GM12878 (cell line): ENCODE measurements at regions not wholly inside any gene's neighbourhood (a gene's known extent, or its start where the extent isn't known, plus 50 kb on each side); places are given as distances from the start of the nearest gene placed in this dataset.

Experiments
- ATAC-seq: fragments of 200-7000 bp; cut with Tn5 transposase; 3 replicates; pipeline ENCODE4 v1.9.1; 2020; ENCODE audit warnings: mild to moderate bottlenecking, moderate library complexity
- BruUV-seq: library from RNA; stranded (reverse); fragments of 400-500 nt; replicated peaks from 2 replicates; lab custom pipeline; 2021; lab: Mats Ljungman, UMichigan
- CTCF ChIA-PET: fragments of 300-600 bp; sonication (Branson Sonifier 250); formaldehyde crosslinking; extraction: SDS; loops from one replicate; lab custom pipeline; 2021; ENCODE audit warnings: inconsistent platforms; lab: Yijun Ruan, JAX
- POLR2A ChIA-PET: fragments of 350-600 bp; formaldehyde crosslinking; extraction: SDS; loops from one replicate; lab custom pipeline; 2021; ENCODE audit warnings: inconsistent platforms; lab: Charles Lee
- RAD21 ChIA-PET: fragments of 300-600 bp; sonication (Branson Sonifier 250); formaldehyde crosslinking; loops from one replicate; lab custom pipeline; 2023; ENCODE audit warnings: antibody characterized with exemption; ENCODE audit not compliant: unreplicated experiment; lab: Charles Lee
- SMC1A ChIA-PET: fragments of 300-600 bp; sonication (Branson Sonifier 250); formaldehyde crosslinking; loops from one replicate; lab custom pipeline; 2023; ENCODE audit not compliant: unreplicated experiment, uncharacterized antibody; lab: Charles Lee
- DNase-seq: peaks from one replicate; pipeline ENCODE4 v3.0.0-alpha.2; 2011; ENCODE audit warnings: low read depth, low spot score
- FAIRE-seq: peaks from 3 replicates; lab custom pipeline; 2011; peaks lifted over from hg19 to GRCh38; lab: Jason Lieb, UNC
- H2AFZ ChIP-seq: 2 replicates; pipeline ENCODE4 v1.6.0; 2011; ENCODE audit warnings: low read depth, low read length, control low read depth; ENCODE audit not compliant: control insufficient read depth
- H3K27ac ChIP-seq: 2 replicates; pipeline ENCODE4 v1.5.1; 2011; ENCODE audit warnings: control low read depth; ENCODE audit not compliant: control insufficient read depth, insufficient read depth
- H3K27me3 ChIP-seq, 2 experiments: replicated peaks in 1 of 2; 2 replicates each; pipeline versions ENCODE4 v1.6.0 to v1.6.1; 2011; ENCODE audit warnings: low read length in 1 of 2; ENCODE audit not compliant: control insufficient read depth in 2 of 2, insufficient read depth in 2 of 2
- H3K36me3 ChIP-seq, 2 experiments: 2 replicates each; pipeline ENCODE4 v1.5.1; 2011; ENCODE audit warnings: low read length in 1 of 2; ENCODE audit not compliant: control insufficient read depth in 2 of 2, insufficient read depth in 2 of 2
- H3K4me1 ChIP-seq: 2 replicates; pipeline ENCODE4 v1.6.1; 2011; ENCODE audit warnings: mild to moderate bottlenecking, low read length, moderate library complexity, mixed read lengths; ENCODE audit not compliant: control insufficient read depth, insufficient read depth
- H3K4me2 ChIP-seq: 2 replicates; pipeline ENCODE4 v1.6.0; 2011; ENCODE audit warnings: control low read depth; ENCODE audit not compliant: control insufficient read depth, insufficient read depth
- H3K4me3 ChIP-seq: fragments of 200-600 bp; sonication (generic); 2 replicates; pipeline ENCODE4 v1.5.1; 2016
- H3K79me2 ChIP-seq: 2 replicates; pipeline ENCODE4 v1.6.0; 2011; ENCODE audit warnings: low read length; ENCODE audit not compliant: control insufficient read depth, insufficient read depth
- H3K9ac ChIP-seq: 2 replicates; pipeline ENCODE4 v1.8.0; 2011; ENCODE audit warnings: low read length, control low read depth, mixed read lengths; ENCODE audit not compliant: control insufficient read depth, insufficient read depth
- H3K9me3 ChIP-seq: replicated peaks from 3 replicates; pipeline ENCODE4 v1.5.1; 2011; ENCODE audit warnings: mild to moderate bottlenecking, low read length; ENCODE audit not compliant: control insufficient read depth, insufficient read depth
- H4K20me1 ChIP-seq: 2 replicates; pipeline ENCODE4 v1.6.0; 2011; ENCODE audit not compliant: control insufficient read depth, insufficient read depth
- CREM ChIP-seq: IDR thresholded peaks from 2 replicates; pipeline ENCODE4 v1.6.1; 2014; ENCODE audit warnings: antibody characterized with exemption, low read depth
- EP300 ChIP-seq, 2 experiments: fragments of 150-350 bp in 1 of 2; IDR thresholded peaks; 2 replicates each; pipeline ENCODE4 v1.6.1; 2011 to 2012; ENCODE audit warnings: low read depth in 2 of 2, low read length in 2 of 2, borderline replicate concordance in 1 of 2, improper control_type of control experiment in 1 of 2, inconsistent platforms in 1 of 2; ENCODE audit not compliant: control insufficient read depth in 1 of 2
- ETV6 ChIP-seq, 2 experiments: fragments of 450-650 bp in 1 of 2; IDR thresholded peaks in 1 of 2; conservative IDR thresholded peaks in 1 of 2; 2 replicates each; pipeline ENCODE4 v1.6.1; 2014; ENCODE audit warnings: antibody characterized with exemption in 1 of 2, borderline replicate concordance in 1 of 2, low read depth in 1 of 2, mild to moderate bottlenecking in 1 of 2, moderate library complexity in 1 of 2
- HCFC1 ChIP-seq: fragments of 150-350 bp; IDR thresholded peaks from 2 replicates; pipeline ENCODE4 v1.6.1; 2014; ENCODE audit warnings: low read length
- HDAC2 ChIP-seq: fragments of 200-600 bp; sonication (generic); IDR thresholded peaks from 2 replicates; pipeline ENCODE4 v1.6.1; 2017
- LARP7 ChIP-seq: fragments of 450-650 bp; IDR thresholded peaks from 2 replicates; pipeline ENCODE4 v1.6.1; 2017; ENCODE audit warnings: mild to moderate bottlenecking
- MTA3 ChIP-seq: IDR thresholded peaks from 2 replicates; pipeline ENCODE4 v1.6.1; 2012; ENCODE audit warnings: low read length, inconsistent platforms, borderline replicate concordance
- NFYA ChIP-seq: IDR thresholded peaks from 2 replicates; pipeline ENCODE4 v1.6.1; 2011; ENCODE audit warnings: low read depth, mild to moderate bottlenecking, low read length, improper control_type of control experiment, borderline replicate concordance
- NRF1 ChIP-seq: conservative IDR thresholded peaks from 2 replicates; pipeline ENCODE4 v1.6.1; 2011; ENCODE audit warnings: mild to moderate bottlenecking, low read depth, low read length, improper control_type of control experiment
- POLR2A ChIP-seq: IDR thresholded peaks from 2 replicates; pipeline ENCODE4 v1.6.1; 2011; ENCODE audit warnings: low read depth, mild to moderate bottlenecking, low read length
- SMC3 ChIP-seq: IDR thresholded peaks from 2 replicates; pipeline ENCODE4 v1.6.1; 2011; ENCODE audit warnings: low read length, improper control_type of control experiment, borderline replicate concordance
- TCF12 ChIP-seq: IDR thresholded peaks from 2 replicates; pipeline ENCODE4 v1.6.1; 2011; ENCODE audit warnings: low read depth, mild to moderate bottlenecking, low read length
- TCF7 ChIP-seq: IDR thresholded peaks from 2 replicates; pipeline ENCODE4 v1.6.1; 2014; ENCODE audit warnings: antibody characterized with exemption, borderline replicate concordance
- WGBS: methylation state at CpG from one replicate; pipeline ENCODE4 v1.1.6; 2016; ENCODE audit warnings: low lambda C conversion rate; ENCODE audit not compliant: insufficient replicate concordance, insufficient coverage; ENCODE audit errors: missing lambda C conversion rate; 5-methylcytosine and 5-hydroxymethylcytosine counted together
- in situ Hi-C: fragments of 300-500 bp; cut with MboI; formaldehyde crosslinking; loops from 9 replicates; pipeline ENCODE4 v1.14.3; 2018; ENCODE audit warnings: mixed read lengths
- intact Hi-C: fragments of 100-400 bp; cut with micrococcal nuclease; formaldehyde crosslinking; loops from one replicate; pipeline ENCODE4 v1.14.2; 2022; ENCODE audit not compliant: unreplicated experiment
- TF ChIP-seq, protein P1 (sequence below): fragments of 150-350 bp; IDR thresholded peaks from 2 replicates; pipeline ENCODE4 v1.6.1; 2016; ENCODE audit warnings: low read depth, low read length
- TF ChIP-seq, protein P2 (sequence below): IDR thresholded peaks from 2 replicates; pipeline ENCODE4 v1.6.1; 2011; ENCODE audit warnings: borderline replicate concordance, low read depth, mild to moderate bottlenecking, moderate library complexity, low read length; ENCODE audit not compliant: insufficient read depth, poor library complexity, severe bottlenecking
- TF ChIP-seq, protein P3 (sequence below): IDR thresholded peaks from 2 replicates; pipeline ENCODE4 v1.6.1; 2012; ENCODE audit warnings: low read length, inconsistent platforms

DNA sequence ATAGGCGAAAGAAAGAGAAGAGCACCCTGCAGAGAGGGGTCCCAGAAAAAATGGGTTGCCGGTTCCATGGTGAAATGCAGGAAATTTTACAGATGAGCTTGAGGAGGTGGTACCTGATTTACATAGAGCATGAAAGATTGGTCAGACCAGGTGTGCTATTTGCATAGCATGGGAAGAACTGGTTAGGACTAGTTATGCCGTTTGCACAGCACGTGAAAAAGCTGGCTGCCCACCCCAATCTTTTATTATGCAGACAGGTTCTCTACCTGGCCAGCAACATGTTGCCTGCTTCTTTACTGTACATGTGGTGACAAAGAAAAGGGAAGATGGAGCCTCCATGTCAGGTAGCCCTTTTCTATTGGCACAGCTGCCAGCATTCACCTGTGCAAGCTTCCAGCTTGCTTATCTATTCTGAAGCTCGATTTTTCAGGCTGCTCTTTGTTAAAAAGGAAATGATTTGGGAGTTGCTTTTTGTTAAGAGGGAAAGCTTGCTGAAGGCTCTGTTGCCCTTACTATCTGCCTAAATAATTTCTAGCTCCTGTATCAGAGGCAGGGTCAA is 62.9 kb upstream of the ELK3 start:
- RAD21 ChIA-PET = interaction anchor here (1.1 kb wide), 1 partner anchor 84 kb away, joined by 3 read pairs; no protein-coding TSS in a partner anchor
- ATAC-seq (no peak), DNase-seq (no peak), FAIRE-seq (no peak)
- CTCF ChIA-PET = interaction anchor here (2.5 to 3.0 kb wide), 2 partner anchors 84 to 386 kb away, joined by 7 to 9 read pairs; no protein-coding TSS in a partner anchor
- no peaks in the 10 kb centered on the region for H3K79me2 ChIP-seq
- POLR2A ChIA-PET = no interaction called here
- H3K4me3 ChIP-seq = no peak overlapping the region
- 57% methylated on average over 5 of the region's 5 CpGs for WGBS
- no peak overlapping the region for H3K27ac ChIP-seq
- BruUV-seq = no TSS peak
- no peak overlapping the region for H3K9ac ChIP-seq
- H3K9me3 ChIP-seq = peaks cover 3% of the 10 kb centered on the region; the same call in 1 of the 3 replicates
- no peaks in the 10 kb centered on the region for H3K4me1 ChIP-seq
- no peaks in the 10 kb centered on the region for H3K36me3 ChIP-seq
- in situ Hi-C loops = no loop called here
- no peak overlapping the region for H3K4me2 ChIP-seq
- intact Hi-C loops = no loop called here
- 0 out of 4 replicates have a peak, but pooled peaks cover 2% of the 10 kb centered on the region in 2 experiments for H3K27me3 ChIP-seq
- no peaks in the 10 kb centered on the region for H4K20me1 ChIP-seq
- H2AFZ ChIP-seq = no peak overlapping the region
- TF ChIP-seq HCFC1 (no peak), TCF12 (no peak), LARP7 (no peak), POLR2A (no peak), SMC3 (no peak), MTA3 (no peak), EP300 (IDR thresholded peaks at IDR 0.05; ENCODE audit: borderline replicate concordance in 1 of 2, control insufficient read depth in 1 of 2, low read depth in 2 of 2, low read length in 2 of 2) (no peak), TCF7 (no peak), ETV6 (conservative IDR thresholded peaks at IDR 0.05 in 1 of 2, IDR thresholded peaks at IDR 0.05 in 1 of 2; ENCODE audit: borderline replicate concordance in 1 of 2, low read depth in 1 of 2) (no peak), NFYA (no peak), HDAC2 (no peak), NRF1 (no peak), CREM (no peak)
- TF ChIP-seq, protein P1, sequence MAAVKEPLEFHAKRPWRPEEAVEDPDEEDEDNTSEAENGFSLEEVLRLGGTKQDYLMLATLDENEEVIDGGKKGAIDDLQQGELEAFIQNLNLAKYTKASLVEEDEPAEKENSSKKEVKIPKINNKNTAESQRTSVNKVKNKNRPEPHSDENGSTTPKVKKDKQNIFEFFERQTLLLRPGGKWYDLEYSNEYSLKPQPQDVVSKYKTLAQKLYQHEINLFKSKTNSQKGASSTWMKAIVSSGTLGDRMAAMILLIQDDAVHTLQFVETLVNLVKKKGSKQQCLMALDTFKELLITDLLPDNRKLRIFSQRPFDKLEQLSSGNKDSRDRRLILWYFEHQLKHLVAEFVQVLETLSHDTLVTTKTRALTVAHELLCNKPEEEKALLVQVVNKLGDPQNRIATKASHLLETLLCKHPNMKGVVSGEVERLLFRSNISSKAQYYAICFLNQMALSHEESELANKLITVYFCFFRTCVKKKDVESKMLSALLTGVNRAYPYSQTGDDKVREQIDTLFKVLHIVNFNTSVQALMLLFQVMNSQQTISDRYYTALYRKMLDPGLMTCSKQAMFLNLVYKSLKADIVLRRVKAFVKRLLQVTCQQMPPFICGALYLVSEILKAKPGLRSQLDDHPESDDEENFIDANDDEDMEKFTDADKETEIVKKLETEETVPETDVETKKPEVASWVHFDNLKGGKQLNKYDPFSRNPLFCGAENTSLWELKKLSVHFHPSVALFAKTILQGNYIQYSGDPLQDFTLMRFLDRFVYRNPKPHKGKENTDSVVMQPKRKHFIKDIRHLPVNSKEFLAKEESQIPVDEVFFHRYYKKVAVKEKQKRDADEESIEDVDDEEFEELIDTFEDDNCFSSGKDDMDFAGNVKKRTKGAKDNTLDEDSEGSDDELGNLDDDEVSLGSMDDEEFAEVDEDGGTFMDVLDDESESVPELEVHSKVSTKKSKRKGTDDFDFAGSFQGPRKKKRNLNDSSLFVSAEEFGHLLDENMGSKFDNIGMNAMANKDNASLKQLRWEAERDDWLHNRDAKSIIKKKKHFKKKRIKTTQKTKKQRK = no peak
- TF ChIP-seq, protein P2, sequence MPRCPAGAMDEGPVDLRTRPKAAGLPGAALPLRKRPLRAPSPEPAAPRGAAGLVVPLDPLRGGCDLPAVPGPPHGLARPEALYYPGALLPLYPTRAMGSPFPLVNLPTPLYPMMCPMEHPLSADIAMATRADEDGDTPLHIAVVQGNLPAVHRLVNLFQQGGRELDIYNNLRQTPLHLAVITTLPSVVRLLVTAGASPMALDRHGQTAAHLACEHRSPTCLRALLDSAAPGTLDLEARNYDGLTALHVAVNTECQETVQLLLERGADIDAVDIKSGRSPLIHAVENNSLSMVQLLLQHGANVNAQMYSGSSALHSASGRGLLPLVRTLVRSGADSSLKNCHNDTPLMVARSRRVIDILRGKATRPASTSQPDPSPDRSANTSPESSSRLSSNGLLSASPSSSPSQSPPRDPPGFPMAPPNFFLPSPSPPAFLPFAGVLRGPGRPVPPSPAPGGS = no peak
- TF ChIP-seq, protein P3, sequence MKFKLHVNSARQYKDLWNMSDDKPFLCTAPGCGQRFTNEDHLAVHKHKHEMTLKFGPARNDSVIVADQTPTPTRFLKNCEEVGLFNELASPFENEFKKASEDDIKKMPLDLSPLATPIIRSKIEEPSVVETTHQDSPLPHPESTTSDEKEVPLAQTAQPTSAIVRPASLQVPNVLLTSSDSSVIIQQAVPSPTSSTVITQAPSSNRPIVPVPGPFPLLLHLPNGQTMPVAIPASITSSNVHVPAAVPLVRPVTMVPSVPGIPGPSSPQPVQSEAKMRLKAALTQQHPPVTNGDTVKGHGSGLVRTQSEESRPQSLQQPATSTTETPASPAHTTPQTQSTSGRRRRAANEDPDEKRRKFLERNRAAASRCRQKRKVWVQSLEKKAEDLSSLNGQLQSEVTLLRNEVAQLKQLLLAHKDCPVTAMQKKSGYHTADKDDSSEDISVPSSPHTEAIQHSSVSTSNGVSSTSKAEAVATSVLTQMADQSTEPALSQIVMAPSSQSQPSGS = no peak
- SMC1A ChIA-PET = interaction anchor here (1.5 to 2.6 kb wide), 3 partner anchors 10 to 84 kb away, joined by 6 to 10 read pairs (median 7); no protein-coding TSS in a partner anchor
